GM10266 (cell line): ENCODE measurements at regions not wholly inside any gene's neighbourhood (a gene's known extent, or its start where the extent isn't known, plus 50 kb on each side); places are given as distances from the start of the nearest gene placed in this dataset.
"Not testable (repeated sequence)": the region's sequence is repeated elsewhere in the genome, so short reads cannot be mapped to it uniquely, and the experiment has no call there.

Experiments
- DNase-seq: peaks from one replicate; pipeline ENCODE4 v3.0.0; 2012; ENCODE audit errors: extremely low spot score
- CTCF ChIP-seq: IDR thresholded peaks from 2 replicates; pipeline ENCODE4 v1.5.1; 2012; ENCODE audit warnings: mild to moderate bottlenecking, low read depth; ENCODE audit not compliant: control insufficient read depth, insufficient read depth; ENCODE audit errors: missing control alignments

- no peak for TF ChIP-seq CTCF
- DNase-seq = no peak
These were observed 91.8 kb upstream of the DMRT1 start for GRCh38 chr9:749716-750115.

GRCh38 chr9:750249-750967, 91.1 kb upstream of the DMRT1 start:
- no peak for DNase-seq
- no peak for TF ChIP-seq CTCF

- no peak for TF ChIP-seq CTCF
- DNase-seq = peak; percentile 57
These were observed 90.1 kb upstream of the DMRT1 start for GRCh38 chr9:751137-752051.

- TF ChIP-seq CTCF = no peak
- DNase-seq = no peak
These were observed 89.3 kb upstream of the DMRT1 start for GRCh38 chr9:752201-752600.

- DNase-seq = no peak
- TF ChIP-seq CTCF = no peak
These were observed 88.8 kb upstream of the DMRT1 start for GRCh38 chr9:752681-753200.

GRCh38 chr9:753734-754133, 87.8 kb upstream of the DMRT1 start:
- DNase-seq = not testable (repeated sequence)

- DNase-seq = no peak
- no peak for TF ChIP-seq CTCF
These were observed 87.2 kb upstream of the DMRT1 start for GRCh38 chr9:754150-754931.
